Endothelial cell of umbilical vein (primary cell): ENCODE measurements at regions not wholly inside any gene's neighbourhood (a gene's known extent, or its start where the extent isn't known, plus 50 kb on each side); places are given as distances from the start of the nearest gene placed in this dataset.

Experiments
- BruUV-seq: library from RNA; stranded (reverse); fragments of 400-500 nt; replicated peaks from 2 replicates; lab custom pipeline; 2021; lab: Mats Ljungman, UMichigan
- CTCF ChIA-PET: fragments of 300-600, 350-600 bp; sonication (Branson Sonifier 250); formaldehyde crosslinking; loops from one replicate; lab custom pipeline; 2021; ENCODE audit warnings: antibody characterized with exemption, inconsistent platforms; lab: Charles Lee
- POLR2A ChIA-PET: fragments of 300-600, 350-600 bp; sonication (Branson Sonifier 250); formaldehyde crosslinking; loops from one replicate; lab custom pipeline; 2021; ENCODE audit warnings: antibody characterized with exemption, inconsistent platforms; lab: Charles Lee
- DNase-seq: peaks from one replicate; pipeline ENCODE4 v3.0.0-alpha.2; 2011; ENCODE audit warnings: low read depth, low spot score
- FAIRE-seq: peaks from 2 replicates; lab custom pipeline; 2011; peaks lifted over from hg19 to GRCh38; lab: Jason Lieb, UNC
- H2AFZ ChIP-seq: 2 replicates; pipeline ENCODE4 v1.6.0; 2012; ENCODE audit warnings: low read depth, low read length, control low read depth, inconsistent platforms
- H3K27ac ChIP-seq: 2 replicates; pipeline ENCODE4 v1.5.1; 2011; ENCODE audit warnings: low read depth, mild to moderate bottlenecking, control low read depth, low read length, moderate library complexity; ENCODE audit not compliant: insufficient read depth
- H3K27me3 ChIP-seq, 2 experiments: 2 replicates each; pipeline versions ENCODE4 v1.6.0 to v1.6.1; 2011; ENCODE audit warnings: low read length in 2 of 2, mixed read lengths in 1 of 2; ENCODE audit not compliant: control insufficient read depth in 2 of 2, insufficient read depth in 2 of 2
- H3K36me3 ChIP-seq, 2 experiments: 2 replicates in 1 of 2; 3 replicates in 1 of 2; pipeline ENCODE4 v1.5.1; 2011; ENCODE audit warnings: low read length in 2 of 2, mild to moderate bottlenecking in 1 of 2, moderate library complexity in 1 of 2; ENCODE audit not compliant: control insufficient read depth in 2 of 2, insufficient read depth in 2 of 2; ENCODE audit errors: extremely low read depth in 1 of 2
- H3K4me1 ChIP-seq: 3 replicates; pipeline ENCODE4 v1.5.1; 2011; ENCODE audit warnings: mild to moderate bottlenecking, low read length; ENCODE audit not compliant: control insufficient read depth, insufficient read depth; ENCODE audit errors: extremely low read depth
- H3K4me2 ChIP-seq: 2 replicates; pipeline ENCODE4 v1.6.1; 2011; ENCODE audit warnings: low read length, control low read depth, mixed read lengths; ENCODE audit not compliant: insufficient read depth
- H3K4me3 ChIP-seq, 3 experiments: fragments of 200-600 bp in 1 of 3; sonication (generic), shearing (Covaris generic) in 1 of 3; replicated peaks in 1 of 3; 2 replicates each; pipeline ENCODE4 v1.5.1; 2011 to 2016; ENCODE audit warnings: control low read depth in 3 of 3, low read length in 3 of 3, mild to moderate bottlenecking in 2 of 3, inconsistent platforms in 1 of 3, low read depth in 1 of 3, moderate library complexity in 1 of 3; ENCODE audit not compliant: insufficient read depth in 1 of 3
- H3K79me2 ChIP-seq: 2 replicates; pipeline ENCODE4 v1.6.0; 2012; ENCODE audit warnings: low read length, inconsistent platforms; ENCODE audit not compliant: control insufficient read depth, insufficient read depth
- H3K9ac ChIP-seq: replicated peaks from 2 replicates; pipeline ENCODE3; 2011; ENCODE audit warnings: low read length, control low read depth; ENCODE audit not compliant: insufficient read depth; ENCODE audit errors: extremely low read depth
- H3K9me1 ChIP-seq: replicated peaks from 3 replicates; pipeline ENCODE4 v1.6.0; 2011; ENCODE audit warnings: mild to moderate bottlenecking, low read length; ENCODE audit not compliant: control insufficient read depth, insufficient read depth; ENCODE audit errors: extremely low read depth
- H3K9me3 ChIP-seq: replicated peaks from 2 replicates; pipeline ENCODE4 v1.5.1; 2012; ENCODE audit warnings: low read length, inconsistent platforms; ENCODE audit not compliant: control insufficient read depth, insufficient read depth
- H4K20me1 ChIP-seq: replicated peaks from 2 replicates; pipeline ENCODE3; 2011; ENCODE audit warnings: mild to moderate bottlenecking, low read length; ENCODE audit not compliant: control insufficient read depth, insufficient read depth; ENCODE audit errors: extremely low read depth
- EZH2 ChIP-seq: IDR thresholded peaks from 2 replicates; pipeline ENCODE4 v1.6.1; 2012; ENCODE audit warnings: borderline replicate concordance, low read depth, mild to moderate bottlenecking, moderate library complexity, low read length, inconsistent platforms; ENCODE audit not compliant: severe bottlenecking
- FOS ChIP-seq: IDR thresholded peaks from 2 replicates; pipeline ENCODE4 v1.6.1; 2011; ENCODE audit warnings: mild to moderate bottlenecking, low read length, moderate library complexity, borderline replicate concordance; ENCODE audit not compliant: insufficient read depth
- GATA2 ChIP-seq: IDR thresholded peaks from 2 replicates; pipeline ENCODE4 v1.7.0; 2011; ENCODE audit warnings: low read depth, mild to moderate bottlenecking, moderate library complexity, mixed read lengths, low read length; ENCODE audit not compliant: insufficient read length, insufficient read depth
- JUN ChIP-seq: IDR thresholded peaks from 2 replicates; pipeline ENCODE4 v1.6.1; 2011; ENCODE audit warnings: borderline replicate concordance, low read depth; ENCODE audit not compliant: insufficient read length, insufficient read depth
- MYC ChIP-seq: IDR thresholded peaks from one replicate; pipeline ENCODE4 v1.6.1; 2011; ENCODE audit warnings: mild to moderate bottlenecking, low read depth, low read length
- POLR2A ChIP-seq: IDR thresholded peaks from 2 replicates; pipeline ENCODE4 v1.6.1; 2012; ENCODE audit warnings: low read depth, mild to moderate bottlenecking, control low read depth, low read length
- POLR2AphosphoS5 ChIP-seq: IDR thresholded peaks from 2 replicates; pipeline ENCODE4 v1.6.1; 2012; ENCODE audit warnings: low read depth, mild to moderate bottlenecking, control low read depth, low read length, moderate library complexity; ENCODE audit not compliant: insufficient read depth
- dilution Hi-C: fragments of 300-500 bp; cut with MboI; formaldehyde crosslinking; loops from one replicate; pipeline ENCODE4 v1.15.0; 2019; ENCODE audit warnings: low sequenced_read_pairs; ENCODE audit not compliant: extremely low pct_ligation_motif_present
- intact Hi-C: fragments of 100-400 bp; cut with micrococcal nuclease; formaldehyde crosslinking; loops from one replicate; pipeline ENCODE4 v1.10.0; 2022
- TF ChIP-seq, protein P1 (sequence below), 2 donors: IDR thresholded peaks; 1 replicate in 1 of 2; 2 replicates in 1 of 2; pipeline ENCODE4 v1.5.1; 2011; ENCODE audit warnings: low read length in 2 of 2, mild to moderate bottlenecking in 2 of 2, moderate library complexity in 2 of 2, control low read depth in 1 of 2, inconsistent platforms in 1 of 2, low read depth in 1 of 2; ENCODE audit not compliant: insufficient read depth in 1 of 2; ENCODE audit errors: extremely low read depth in 1 of 2
- TF ChIP-seq, protein P2 (sequence below): IDR thresholded peaks from 2 replicates; pipeline ENCODE4 v1.6.1; 2011; ENCODE audit not compliant: insufficient read depth, insufficient read length

DNA sequence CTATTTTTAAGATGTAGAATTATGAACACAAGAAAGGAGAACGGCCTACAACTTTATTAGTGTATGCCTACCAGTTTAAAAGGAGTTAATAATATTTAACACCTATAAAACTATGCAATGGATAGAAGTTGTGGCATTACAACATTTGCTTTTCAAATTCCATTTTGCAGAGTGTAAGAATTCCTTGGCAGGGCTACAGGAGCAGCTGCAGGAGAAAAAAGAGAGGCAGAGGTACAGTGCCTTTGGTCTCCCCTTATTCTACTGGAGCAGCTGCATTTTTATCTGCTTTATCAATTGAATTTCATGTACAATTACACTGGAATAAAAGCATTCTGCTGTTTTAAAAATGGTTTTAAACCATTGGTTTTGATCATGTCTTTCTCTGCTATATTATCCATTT lies 145.7 kb upstream of the KCNH8 start:
- intact Hi-C loops (no loop called here), dilution Hi-C loops (no loop called here)
- H3K4me2 ChIP-seq: no peak overlapping the region
- H3K36me3 ChIP-seq: no peaks in the 10 kb centered on the region
- H3K27ac ChIP-seq: no peak overlapping the region
- no peak overlapping the region for H3K9ac ChIP-seq
- FAIRE-seq (no peak), DNase-seq (no peak)
- no peaks in the 10 kb centered on the region for H3K9me1 ChIP-seq
- H3K27me3 ChIP-seq: no peaks in the 10 kb centered on the region
- ChIA-PET CTCF (no interaction called here), POLR2A (no interaction called here)
- H3K9me3 ChIP-seq: peaks cover 2% of the 10 kb centered on the region
- no peak overlapping the region for H3K4me3 ChIP-seq
- H3K79me2 ChIP-seq: no peaks in the 10 kb centered on the region
- H4K20me1 ChIP-seq: no peaks in the 10 kb centered on the region
- H2AFZ ChIP-seq: no peak overlapping the region
- TF ChIP-seq EZH2 (no peak), JUN (no peak), GATA2 (no peak), FOS (no peak), POLR2AphosphoS5 (no peak), MYC (no peak), POLR2A (no peak)
- TF ChIP-seq, protein P1, sequence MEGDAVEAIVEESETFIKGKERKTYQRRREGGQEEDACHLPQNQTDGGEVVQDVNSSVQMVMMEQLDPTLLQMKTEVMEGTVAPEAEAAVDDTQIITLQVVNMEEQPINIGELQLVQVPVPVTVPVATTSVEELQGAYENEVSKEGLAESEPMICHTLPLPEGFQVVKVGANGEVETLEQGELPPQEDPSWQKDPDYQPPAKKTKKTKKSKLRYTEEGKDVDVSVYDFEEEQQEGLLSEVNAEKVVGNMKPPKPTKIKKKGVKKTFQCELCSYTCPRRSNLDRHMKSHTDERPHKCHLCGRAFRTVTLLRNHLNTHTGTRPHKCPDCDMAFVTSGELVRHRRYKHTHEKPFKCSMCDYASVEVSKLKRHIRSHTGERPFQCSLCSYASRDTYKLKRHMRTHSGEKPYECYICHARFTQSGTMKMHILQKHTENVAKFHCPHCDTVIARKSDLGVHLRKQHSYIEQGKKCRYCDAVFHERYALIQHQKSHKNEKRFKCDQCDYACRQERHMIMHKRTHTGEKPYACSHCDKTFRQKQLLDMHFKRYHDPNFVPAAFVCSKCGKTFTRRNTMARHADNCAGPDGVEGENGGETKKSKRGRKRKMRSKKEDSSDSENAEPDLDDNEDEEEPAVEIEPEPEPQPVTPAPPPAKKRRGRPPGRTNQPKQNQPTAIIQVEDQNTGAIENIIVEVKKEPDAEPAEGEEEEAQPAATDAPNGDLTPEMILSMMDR (IDR thresholded peaks at IDR 0.05; ENCODE audit: extremely low read depth in 1 of 2, insufficient read depth in 1 of 2, low read depth in 1 of 2, low read length in 2 of 2): no peak
- TF ChIP-seq, protein P2, sequence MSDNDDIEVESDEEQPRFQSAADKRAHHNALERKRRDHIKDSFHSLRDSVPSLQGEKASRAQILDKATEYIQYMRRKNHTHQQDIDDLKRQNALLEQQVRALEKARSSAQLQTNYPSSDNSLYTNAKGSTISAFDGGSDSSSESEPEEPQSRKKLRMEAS: no peak
- BruUV-seq: no TSS peak
- H3K4me1 ChIP-seq: no peaks in the 10 kb centered on the region
